ES-I3 (cell line): ENCODE measurements at regions not wholly inside any gene's neighbourhood (a gene's known extent, or its start where the extent isn't known, plus 50 kb on each side); places are given as distances from the start of the nearest gene placed in this dataset.

ENCODE experiments used
- H3K36me3 ChIP-seq: 2 replicates; pipeline ENCODE4 v1.6.1; 2013; ENCODE audit warnings: mild to moderate bottlenecking, low read length, control low read depth, moderate library complexity; ENCODE audit not compliant: insufficient read depth
- H3K4me1 ChIP-seq: 2 replicates; pipeline ENCODE4 v1.6.1; 2013; ENCODE audit warnings: mild to moderate bottlenecking, control low read depth, low read length; ENCODE audit not compliant: insufficient read depth
- H3K9ac ChIP-seq: 2 replicates; pipeline ENCODE4 v1.6.1; 2013; ENCODE audit warnings: low read depth, mild to moderate bottlenecking, low read length, moderate library complexity
- H3K9me3 ChIP-seq: 2 replicates; pipeline ENCODE4 v1.6.1; 2013; ENCODE audit warnings: mild to moderate bottlenecking, low read length, moderate library complexity; ENCODE audit not compliant: control insufficient read depth, insufficient read depth

DNA sequence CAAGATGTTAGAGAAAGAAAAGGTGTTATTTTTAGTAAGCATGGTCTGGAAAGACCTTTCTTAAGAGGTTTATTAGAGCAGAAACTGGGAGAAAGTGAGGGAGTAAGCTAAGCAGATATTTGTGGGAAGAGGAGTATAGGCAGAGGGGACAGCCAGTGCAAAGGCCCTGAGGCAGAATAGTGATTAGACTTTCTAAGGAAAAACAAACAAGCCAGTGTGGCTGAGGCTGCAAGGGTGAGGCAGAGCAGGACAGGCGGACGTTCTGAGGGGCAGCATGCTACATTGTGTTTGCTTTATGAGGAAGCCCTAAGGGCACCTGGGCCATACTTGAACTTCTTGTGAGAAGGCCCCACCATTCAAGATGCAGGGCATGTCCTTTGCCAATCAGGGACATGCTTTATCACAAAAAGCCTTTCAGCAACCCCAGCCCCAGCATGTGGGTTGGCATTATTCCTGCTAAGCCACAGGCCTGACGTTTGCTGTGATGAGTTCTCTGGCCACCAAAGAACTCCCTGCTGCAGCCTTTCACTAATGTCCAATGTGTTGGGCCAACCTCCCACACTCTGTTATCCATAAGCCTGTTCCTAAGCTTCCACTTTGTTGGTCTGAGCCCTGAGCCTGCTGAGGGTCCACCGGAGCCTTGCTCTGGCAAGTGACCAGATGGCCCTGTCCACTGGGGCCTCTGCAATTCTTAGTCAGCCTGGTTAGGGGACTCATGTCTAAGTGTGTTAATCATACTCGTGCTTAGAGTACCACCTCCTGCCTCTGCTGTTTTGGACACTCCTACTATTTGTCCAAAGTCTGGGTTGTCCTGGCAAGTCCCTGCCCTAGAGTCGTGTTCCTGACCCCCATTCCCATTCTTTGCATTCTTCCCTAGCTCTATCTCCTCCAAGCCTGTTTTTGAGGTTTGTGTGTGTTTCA is 209.9 kb upstream of the CTNNB1 start:
- Histone ChIP-seq H3K9me3 (no peaks in the 10 kb centered on the region), H3K36me3 (no peaks in the 10 kb centered on the region), H3K4me1 (no peaks in the 10 kb centered on the region), H3K9ac (no peak overlapping the region)

DNA sequence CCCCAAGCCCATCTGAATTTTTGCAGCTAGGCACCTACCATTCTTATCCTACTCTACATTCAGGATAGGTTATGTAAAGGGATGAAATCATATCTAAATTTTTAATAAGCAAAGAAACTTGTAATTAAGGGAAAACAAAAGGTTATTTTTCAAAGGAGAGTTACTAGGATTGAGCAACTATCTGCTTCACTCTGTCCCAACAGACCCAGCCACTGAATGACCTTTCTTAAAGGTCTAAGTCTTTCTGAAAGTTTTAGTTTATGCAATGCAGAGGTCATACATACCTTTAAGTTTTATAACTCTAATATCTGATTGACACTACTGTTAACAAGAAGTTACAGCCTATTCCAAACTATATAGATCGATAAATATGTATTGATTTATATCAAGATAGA is 209.2 kb upstream of the CTNNB1 start:
- no peak overlapping the region for H3K9ac ChIP-seq
- no peaks in the 10 kb centered on the region for H3K36me3 ChIP-seq
- H3K4me1 ChIP-seq = no peaks in the 10 kb centered on the region
- H3K9me3 ChIP-seq = no peaks in the 10 kb centered on the region

DNA sequence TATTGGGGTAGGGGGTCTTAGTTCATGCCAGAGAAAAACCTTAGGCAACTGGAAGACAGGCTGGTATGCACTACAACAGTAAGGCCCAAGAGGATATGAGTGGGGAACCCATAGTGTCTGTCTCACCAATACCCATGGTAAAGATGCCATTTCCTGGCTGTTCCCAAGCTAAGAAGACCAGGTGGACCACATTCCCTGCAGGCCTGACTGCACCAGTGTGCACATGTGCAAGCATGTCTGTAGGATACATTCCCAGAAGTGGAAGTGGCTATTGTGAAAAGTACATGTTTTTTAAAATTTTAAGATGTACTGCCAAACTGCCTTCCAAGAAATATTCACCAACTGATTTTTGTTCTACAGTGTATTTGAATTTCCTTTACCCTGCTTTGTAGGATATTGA is 207.3 kb upstream of the CTNNB1 start:
- Histone ChIP-seq H3K9me3 (no peaks in the 10 kb centered on the region), H3K4me1 (peaks cover 15% of the 10 kb centered on the region)

DNA sequence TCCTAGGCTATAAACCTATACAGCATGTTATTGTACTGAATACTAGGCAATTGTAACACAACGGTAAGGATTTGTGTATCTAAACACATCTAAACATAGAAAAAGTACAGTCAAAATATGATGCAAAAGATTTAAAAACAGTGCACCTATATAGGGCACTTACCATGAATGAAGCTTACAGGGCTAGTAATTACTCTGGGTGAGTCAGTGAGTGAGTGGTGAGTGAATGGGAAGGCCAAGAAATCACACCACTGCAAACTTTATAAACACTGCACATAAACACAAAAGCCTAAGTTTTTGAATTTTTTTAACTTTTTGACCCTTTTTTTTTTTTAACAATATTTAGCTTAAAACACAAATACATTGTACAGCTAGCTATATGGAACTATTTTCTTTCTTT is 204.7 kb upstream of the CTNNB1 start:
- no peaks in the 10 kb centered on the region for H3K36me3 ChIP-seq
- H3K4me1 ChIP-seq = peaks cover 23% of the 10 kb centered on the region
- no peak overlapping the region for H3K9ac ChIP-seq
- no peaks in the 10 kb centered on the region for H3K9me3 ChIP-seq

More for the DNA sequence above, 207.3 kb upstream of the CTNNB1 start:
- Histone ChIP-seq H3K36me3 (no peaks in the 10 kb centered on the region), H3K9ac (no peak overlapping the region)

DNA sequence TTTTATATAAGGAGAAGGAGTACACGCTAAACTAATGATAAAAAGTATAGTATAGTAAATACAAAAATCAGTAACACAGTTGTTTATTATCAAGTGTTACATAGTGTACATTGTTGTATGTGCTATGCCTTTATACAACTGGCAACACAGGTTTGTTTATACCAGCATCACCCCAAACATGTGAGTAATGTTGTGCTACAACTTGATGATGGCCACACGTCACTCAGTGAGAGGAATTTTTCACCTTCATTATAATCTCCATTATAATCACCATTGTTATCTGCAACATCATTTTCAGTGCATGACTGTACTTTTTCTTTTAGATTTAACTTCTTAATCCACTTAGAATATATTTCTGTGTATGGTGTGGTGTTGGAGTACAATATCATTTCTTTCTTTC is 204.0 kb upstream of the CTNNB1 start:
- Histone ChIP-seq H3K9me3 (no peaks in the 10 kb centered on the region), H3K36me3 (no peaks in the 10 kb centered on the region), H3K9ac (no peak overlapping the region), H3K4me1 (peaks cover 23% of the 10 kb centered on the region)

DNA sequence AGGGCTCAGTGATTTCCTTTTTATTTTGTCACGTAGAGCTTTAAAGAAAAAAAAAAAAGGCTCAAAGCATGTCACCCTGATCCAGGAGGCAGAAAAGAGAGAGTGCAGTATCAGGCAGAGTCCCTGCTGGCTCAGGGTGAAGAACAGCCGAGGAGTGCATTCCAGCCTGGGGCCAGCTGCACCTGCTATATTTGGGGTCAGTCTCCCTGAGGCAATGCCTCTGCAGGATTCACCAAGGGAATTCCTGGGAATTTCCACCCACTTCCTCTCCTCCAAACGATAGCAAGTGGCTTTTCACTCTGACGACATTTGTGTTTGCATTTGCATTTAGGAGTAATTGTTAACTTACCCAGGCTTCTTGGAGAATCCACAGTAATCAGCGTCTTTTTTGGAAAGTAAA is 202.9 kb upstream of the CTNNB1 start:
- H3K36me3 ChIP-seq = no peaks in the 10 kb centered on the region
- 0 out of 2 replicates have a peak overlapping the region, but pooled peaks have one; percentile 4 for H3K9ac ChIP-seq
- no peaks in the 10 kb centered on the region for H3K9me3 ChIP-seq
- H3K4me1 ChIP-seq = peaks cover 23% of the 10 kb centered on the region

DNA sequence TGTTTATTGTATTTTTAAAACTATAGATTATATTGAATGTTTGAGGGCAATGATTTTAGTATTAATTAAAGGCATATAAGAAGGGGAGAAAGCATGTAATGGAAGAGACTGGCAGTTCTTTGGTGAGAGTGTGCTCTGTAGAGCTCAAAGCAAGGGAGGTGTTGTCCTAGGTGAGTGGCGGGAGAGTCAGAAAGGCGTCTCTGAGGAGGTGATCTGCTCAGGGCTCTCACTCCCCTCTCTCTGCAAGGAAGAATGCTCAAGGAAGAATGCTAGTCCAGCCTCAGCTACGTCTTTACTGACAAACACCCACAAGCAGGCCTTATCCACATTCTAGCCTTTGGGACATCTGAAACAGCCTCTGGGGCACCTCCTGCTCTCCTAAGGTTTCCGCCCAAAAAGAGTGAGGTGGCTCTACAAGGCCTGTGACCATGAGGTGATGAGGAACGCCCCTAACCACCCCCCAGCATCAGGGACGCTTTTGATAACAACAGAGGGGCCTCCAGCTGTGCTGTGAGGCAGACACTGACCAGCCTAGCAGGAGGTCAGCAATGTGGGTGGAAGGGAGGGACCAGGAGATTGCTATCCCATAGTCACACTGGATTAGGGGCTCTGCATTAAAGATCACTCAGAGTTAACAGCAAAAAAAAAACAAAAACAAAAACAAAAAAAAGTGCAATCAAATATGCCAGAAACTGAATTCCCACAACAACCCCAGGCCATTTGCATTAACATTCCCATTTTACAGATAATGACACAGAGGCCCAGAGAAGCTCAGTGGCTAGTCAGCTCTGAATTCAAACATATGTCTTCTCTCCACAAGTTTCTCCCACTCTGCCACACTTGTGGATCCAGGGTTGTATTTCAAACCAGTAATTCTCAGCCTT is 202.2 kb upstream of the CTNNB1 start:
- Histone ChIP-seq H3K9ac (0 out of 2 replicates have a peak overlapping the region, but pooled peaks have one; percentile 4), H3K4me1 (peaks cover 26% of the 10 kb centered on the region)

DNA sequence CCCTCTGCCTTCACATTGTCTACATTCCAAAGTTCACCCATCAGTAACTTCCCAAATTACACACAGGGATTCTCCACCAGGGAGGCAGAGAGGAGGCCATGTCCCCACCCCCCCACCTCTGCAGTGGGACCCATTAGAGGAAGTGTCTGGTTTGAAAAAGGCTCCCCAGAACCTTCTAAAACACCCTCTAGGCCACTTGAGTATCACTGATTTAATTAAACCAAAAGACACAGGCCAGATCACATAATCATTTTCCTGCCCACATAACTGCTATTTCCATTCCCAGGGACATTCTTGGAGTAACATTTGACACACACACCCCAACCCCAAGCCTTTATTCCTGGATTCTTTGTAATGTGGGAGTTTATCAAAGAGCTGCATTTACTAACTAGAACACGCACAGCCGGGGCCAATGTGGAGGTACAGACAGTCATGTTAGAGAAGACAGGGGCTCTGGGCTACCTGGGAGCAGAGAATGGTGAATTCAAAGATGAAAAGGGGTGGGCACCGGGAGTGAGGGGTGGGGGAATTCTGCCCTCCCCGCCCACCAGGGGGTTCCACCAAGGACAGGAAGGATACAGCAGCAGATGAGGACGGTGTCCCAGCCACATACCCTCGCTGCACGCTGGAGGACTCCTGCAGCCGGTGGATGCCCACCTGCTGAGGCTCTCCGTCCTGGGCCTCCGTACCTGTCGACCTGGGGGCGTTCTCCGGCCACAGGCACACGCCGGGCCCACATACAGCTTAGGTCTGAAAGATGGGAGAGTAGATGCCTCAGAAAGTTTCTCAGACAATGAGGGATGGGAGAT is 201.4 kb upstream of the CTNNB1 start:
- H3K4me1 ChIP-seq = peaks cover 26% of the 10 kb centered on the region
- no peaks in the 10 kb centered on the region for H3K9me3 ChIP-seq
- no peaks in the 10 kb centered on the region for H3K36me3 ChIP-seq
- no peak overlapping the region for H3K9ac ChIP-seq

More for the DNA sequence above, 202.2 kb upstream of the CTNNB1 start:
- Histone ChIP-seq H3K9me3 (no peaks in the 10 kb centered on the region), H3K36me3 (no peaks in the 10 kb centered on the region)

DNA sequence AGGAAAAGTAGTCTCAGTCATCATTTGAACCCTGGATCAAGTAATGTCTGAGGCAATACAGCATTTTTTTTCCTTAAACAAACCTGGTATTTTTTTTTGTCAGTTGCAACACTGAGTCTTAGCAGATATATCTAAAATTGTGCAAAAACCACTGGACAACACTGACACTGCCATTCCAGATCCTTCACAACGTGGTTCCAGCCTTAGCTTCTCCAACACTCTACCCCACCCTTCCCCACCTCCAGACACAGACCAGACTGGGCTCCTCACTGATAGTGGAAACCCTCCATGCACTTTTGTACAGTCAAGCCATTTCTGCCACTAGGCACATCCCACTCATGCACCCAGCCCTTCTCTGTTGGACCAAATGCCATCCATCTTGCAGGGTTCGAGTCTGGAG is 199.6 kb upstream of the CTNNB1 start:
- Histone ChIP-seq H3K9me3 (no peaks in the 10 kb centered on the region), H3K36me3 (no peaks in the 10 kb centered on the region), H3K9ac (no peak overlapping the region), H3K4me1 (peaks cover 26% of the 10 kb centered on the region)

DNA sequence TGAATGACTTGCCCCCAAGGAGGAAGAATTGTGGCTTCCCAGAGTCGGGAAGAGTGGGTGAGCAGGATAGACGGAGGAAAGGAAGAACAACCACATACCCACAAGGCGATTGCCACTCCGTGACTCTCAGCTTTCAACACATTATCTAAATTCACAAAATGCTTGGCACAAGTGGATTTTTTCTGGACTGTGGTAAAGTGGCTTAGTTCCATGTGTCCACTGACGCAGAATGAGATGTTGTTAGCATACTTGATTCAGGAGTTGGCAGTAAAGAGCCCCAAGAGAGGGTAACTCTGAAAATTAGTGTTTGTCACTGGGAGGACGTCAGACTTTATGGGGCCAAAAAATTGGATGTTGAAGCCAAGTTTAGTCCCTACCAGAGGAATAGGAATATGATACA is 198.8 kb upstream of the CTNNB1 start:
- Histone ChIP-seq H3K9me3 (no peaks in the 10 kb centered on the region), H3K36me3 (no peaks in the 10 kb centered on the region), H3K9ac (no peak overlapping the region), H3K4me1 (peaks cover 24% of the 10 kb centered on the region)

DNA sequence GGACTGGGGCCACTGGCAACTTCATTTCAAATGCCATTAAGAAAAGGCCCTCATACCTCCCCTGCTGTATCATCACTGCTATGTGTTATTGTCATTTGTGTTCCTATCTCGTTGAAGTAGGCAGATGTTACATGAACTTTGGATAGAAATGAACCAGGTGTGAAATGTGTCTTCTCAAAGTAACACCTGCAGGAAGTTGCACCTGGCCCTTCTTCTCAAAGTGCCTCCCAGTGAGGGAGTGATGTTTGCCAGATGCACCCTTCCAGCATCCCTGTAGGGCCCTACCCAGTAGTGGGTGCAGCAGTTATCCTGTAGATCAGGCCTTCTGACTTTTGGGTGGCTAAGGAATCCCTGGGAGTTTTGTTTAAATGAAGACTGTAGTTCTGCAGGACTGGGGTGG is 197.7 kb upstream of the CTNNB1 start:
- peaks cover 15% of the 10 kb centered on the region for H3K4me1 ChIP-seq
- no peaks in the 10 kb centered on the region for H3K9me3 ChIP-seq
- no peaks in the 10 kb centered on the region for H3K36me3 ChIP-seq
- H3K9ac ChIP-seq = no peak overlapping the region

DNA sequence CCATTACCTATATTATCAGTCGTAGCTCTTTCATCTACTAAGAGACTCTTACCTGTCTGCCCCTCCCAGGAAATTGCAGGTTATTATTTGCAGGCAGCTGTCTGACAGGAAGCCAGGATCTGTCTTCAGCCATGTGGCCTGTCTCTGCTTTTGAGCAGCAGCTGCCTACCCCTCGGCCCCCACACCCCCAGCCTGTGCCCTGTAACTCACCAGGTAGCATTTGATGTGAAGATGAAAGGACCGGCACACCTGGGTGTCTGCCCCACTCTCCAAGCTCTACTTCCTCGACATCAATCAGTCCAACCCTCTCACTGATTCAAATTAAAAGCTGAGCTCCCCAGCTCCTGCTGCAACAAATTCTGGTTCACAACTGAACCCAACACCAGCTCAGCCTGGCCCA is 197.2 kb upstream of the CTNNB1 start:
- no peak overlapping the region for H3K9ac ChIP-seq
- H3K36me3 ChIP-seq = no peaks in the 10 kb centered on the region
- peaks cover 10% of the 10 kb centered on the region for H3K4me1 ChIP-seq
- H3K9me3 ChIP-seq = no peaks in the 10 kb centered on the region

DNA sequence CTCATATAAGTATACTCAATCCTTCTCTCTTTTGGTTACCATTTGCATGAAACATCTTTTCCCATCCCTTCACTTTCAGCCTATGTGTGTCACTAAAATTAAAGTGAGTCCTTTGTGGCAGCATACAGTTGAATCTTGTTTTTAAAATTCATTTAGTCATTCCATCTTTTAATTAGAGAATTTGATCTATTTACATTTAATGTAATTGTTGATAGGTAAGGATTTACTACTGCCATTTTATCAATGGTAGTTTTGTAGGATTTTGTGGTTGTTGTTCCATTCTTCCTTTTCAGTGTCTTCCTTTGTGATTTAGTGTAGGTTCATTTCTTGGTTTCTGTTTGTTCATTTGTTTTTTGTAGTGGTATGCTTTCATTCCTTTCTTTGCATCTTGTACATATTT is 191.9 kb upstream of the CTNNB1 start:
- Histone ChIP-seq H3K9me3 (no peaks in the 10 kb centered on the region; the same call in 1 of the 2 replicates), H3K9ac (no peak overlapping the region), H3K36me3 (no peaks in the 10 kb centered on the region), H3K4me1 (no peaks in the 10 kb centered on the region)

DNA sequence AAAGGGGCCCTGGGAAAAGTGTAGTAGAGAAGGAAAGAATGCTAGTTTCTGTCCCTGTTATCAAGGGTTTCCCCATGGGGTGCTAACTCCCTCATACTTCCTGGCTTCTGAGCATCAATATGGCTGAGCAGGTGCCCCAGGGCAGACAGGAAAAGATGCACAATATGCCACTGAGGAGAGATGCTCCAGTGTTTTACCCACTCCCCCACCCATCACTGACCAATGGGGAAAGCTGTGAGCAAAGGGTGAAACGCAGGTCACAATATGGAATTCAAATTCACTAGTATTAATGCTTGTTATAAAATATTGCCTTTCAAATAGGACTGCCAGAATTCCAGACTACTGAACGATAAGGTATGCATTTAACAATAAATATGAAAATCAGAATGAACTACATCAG is 187.5 kb upstream of the CTNNB1 start:
- Histone ChIP-seq H3K9me3 (no peaks in the 10 kb centered on the region; the same call in 1 of the 2 replicates), H3K4me1 (no peaks in the 10 kb centered on the region), H3K36me3 (no peaks in the 10 kb centered on the region), H3K9ac (no peak overlapping the region)
